CD4-positive, alpha-beta T cell treated with Interleukin-6 at 100 ng/mL for 8 hours (primary cell): ENCODE measurements at regions not wholly inside any gene's neighbourhood (a gene's known extent, or its start where the extent isn't known, plus 50 kb on each side); places are given as distances from the start of the nearest gene placed in this dataset.
"Not testable (repeated sequence)": the region's sequence is repeated elsewhere in the genome, so short reads cannot be mapped to it uniquely, and the experiment has no call there.

Source experiments
- DNase-seq: peaks from one replicate; pipeline ENCODE4 v3.0.0-alpha.2; 2020; ENCODE audit warnings: mixed read lengths, low spot score

- no peak for DNase-seq
Observed at GRCh38 chr1:169013821-169014220, 92.7 kb upstream of the ATP1B1 start.

DNA sequence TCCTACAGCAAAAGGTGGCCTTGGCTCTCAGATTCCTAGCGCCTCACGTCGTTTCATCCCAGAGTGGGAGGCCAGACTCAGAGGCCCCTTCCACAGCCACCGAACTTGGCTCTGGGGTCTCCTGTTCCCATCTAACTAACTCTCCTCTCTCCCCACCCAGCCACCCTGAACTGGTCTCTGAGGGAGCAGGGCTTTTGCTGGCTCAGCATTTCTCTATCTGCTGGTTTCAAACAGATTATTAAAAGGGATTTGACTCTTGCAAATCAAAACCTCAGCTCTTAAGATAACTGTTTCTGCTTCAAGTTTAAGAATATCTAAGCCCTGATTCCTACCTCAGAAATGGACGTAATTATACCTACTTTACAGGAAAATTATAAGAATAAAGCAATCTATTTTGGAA, 91.0 kb upstream of the ATP1B1 start:
- no peak for DNase-seq

GRCh38 chr1:169018751-169019150, 87.7 kb upstream of the ATP1B1 start:
- DNase-seq: no peak

DNA sequence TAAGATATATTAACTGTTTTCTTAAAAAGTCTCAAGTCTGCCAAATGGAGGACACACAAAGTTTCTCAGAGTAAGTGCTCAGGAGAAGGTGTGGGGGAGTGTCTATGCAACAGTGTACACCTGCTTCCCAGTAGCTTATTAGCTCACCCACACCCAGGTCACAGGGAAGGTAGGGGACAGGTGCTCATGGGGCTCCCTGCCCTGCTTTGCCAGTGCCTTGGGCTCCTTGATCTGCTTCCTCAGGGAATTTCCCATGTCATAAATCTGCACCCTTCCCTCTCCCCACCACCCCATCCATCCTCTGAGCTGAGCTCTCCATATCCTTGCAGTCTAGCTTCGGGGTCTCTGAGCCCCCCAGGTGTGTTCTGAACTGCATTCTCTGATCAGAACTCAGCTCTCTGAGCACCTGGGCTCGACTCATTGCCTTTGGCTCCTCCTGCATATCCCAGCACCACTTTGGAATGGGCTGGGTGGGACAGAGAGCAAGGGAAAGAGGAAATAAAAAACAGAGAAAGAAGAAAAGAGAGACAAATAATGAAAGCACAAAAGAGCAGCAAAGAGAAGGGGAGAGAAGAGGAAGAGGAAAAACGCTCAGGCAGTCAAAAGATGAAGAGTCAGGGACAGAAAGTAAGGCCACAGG, 87.0 kb upstream of the ATP1B1 start:
- no peak for DNase-seq

DNA sequence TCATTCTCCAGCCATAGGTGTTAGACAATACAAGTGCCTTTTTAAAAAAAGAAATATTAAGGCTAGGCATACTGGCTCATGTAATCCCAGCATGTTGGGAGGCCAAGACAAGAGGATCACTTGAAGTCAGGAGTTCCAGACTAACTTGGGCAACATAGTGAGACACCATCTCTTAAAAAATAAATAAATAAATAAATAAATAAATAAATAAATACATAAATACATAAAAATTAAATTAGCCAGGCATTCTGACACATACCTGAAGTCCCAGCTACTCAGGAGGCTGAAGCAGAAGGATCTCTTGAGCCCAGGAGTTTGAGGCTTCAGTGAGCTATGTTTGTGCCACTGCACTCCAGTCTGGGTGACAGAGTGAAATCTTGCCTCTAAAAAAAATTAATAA, 85.8 kb upstream of the ATP1B1 start:
- no peak for DNase-seq

DNA sequence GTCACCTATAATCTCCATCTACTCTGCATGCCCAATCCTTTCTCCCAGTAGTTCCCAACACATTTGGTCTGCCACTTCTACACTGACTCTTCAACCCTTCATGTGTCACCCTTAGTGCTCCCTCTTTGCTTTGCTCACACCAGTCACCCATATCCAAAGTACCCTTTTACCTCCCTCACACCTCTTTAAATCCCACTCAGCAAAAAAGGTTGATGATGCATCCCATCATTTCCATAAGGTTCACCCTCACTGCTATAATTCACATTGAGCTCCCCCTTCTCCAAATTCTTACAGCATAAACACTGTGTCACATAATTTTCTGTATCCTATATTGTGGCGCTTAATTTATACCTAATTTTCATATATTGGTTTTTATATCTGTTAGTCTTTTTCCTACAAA, 83.8 kb upstream of the ATP1B1 start:
- no peak for DNase-seq

GRCh38 chr1:169024255-169024654, 82.2 kb upstream of the ATP1B1 start:
- no peak for DNase-seq

DNA sequence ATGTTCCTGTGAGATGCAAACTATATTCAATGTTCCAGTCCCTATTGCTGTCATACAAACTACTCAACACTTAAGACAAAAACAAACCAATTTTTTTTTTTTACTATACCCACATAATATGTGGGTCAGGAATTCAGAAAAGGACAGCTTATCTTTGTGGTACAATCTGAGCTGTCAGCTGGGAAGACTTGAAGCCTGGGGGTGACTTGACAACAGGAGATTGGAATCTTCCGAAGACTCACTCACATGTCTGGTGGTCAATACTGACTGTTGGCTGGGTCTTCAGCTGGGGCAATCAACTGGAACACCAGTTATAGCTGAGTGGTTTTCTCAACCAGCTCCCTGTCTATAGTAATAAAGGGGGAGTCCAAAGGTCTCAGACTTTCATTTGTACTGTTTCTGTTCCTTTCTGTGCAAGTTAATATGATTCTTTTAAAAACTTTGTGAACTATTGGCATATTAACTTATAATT, 81.7 kb upstream of the ATP1B1 start:
- DNase-seq: no peak

DNA sequence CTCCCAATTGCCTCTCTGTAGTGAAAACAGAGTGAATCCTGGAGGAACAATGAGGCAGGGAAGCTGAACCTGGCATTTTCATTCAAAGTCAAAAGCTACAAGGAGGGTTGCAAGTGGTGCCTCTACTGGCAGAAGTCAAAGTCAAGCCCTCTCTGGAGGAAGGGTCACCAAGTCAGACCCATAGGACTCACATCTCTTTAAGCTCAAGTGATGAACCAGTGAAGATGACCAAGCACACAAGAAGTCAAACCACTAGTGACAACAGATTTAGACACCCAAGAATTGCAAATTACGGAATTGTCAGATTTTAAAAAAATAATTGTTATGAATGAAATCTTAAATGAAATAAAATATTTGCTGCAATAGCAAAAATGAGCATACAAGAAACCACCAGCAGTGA, 81.1 kb upstream of the ATP1B1 start:
- no peak for DNase-seq

DNA sequence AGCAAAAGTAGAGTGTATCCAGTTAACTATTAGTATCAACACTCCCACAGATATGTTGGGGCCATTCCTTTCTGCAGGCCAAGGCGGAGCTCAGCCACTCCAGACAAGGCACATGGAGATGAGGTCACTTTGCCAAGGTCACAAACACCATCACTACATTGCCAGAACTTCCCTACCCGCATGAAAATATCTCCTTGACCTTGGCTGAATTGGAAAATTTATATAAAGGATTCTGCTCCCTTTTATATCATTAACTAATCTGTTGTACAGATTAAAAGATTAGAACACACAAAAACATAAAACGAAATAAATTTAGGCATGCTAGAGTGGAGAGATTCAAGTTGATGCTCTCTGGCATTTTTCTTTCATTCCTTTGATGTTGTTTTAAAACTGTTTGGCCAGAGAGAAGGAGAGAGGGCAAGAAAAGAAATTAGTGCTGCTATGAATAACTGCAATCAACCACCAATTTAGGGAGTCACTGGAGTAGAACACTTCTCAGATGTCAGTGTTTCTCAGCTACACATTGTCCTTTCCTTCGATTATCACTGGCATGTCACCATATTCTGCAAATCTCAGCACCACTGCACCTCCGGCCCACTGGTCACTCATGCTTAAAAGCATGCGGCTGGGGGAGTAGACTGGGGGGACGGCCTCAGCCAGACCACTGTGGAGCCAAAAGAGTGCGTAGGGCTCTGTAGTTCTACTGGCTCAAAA, 78.7 kb upstream of the ATP1B1 start:
- DNase-seq: no peak

DNA sequence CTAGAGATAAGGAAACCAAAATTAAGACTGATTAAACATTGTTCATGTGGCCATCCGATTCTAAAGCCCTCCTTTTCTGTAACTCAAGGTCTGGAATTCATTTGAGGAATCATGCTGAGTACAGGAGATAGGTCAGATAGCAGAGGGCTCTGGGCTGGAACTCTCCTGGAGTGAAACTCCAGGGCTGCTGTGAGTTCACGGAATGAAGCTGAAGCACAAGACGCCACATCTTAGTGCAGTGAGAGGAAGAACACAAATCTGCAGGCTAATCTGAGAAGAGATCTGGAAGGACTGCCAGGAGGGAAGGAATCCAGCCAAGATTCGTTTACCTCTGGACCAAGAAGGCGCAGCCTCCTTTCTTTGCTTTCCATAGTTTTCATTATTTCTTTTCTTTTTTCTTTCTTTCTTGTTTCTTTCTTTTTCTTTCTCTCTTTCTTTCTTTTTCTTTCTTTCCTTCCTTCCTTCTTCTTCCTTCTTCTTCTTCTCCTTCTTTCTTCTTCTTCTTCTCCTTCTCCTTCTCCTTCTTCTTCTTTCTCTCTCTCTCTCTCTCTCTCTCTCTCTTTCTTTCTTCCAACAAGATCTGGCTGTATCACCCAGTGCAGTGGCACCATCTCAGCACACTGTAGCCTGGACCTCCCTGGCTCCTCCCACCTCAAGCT, 74.8 kb upstream of the ATP1B1 start:
- no peak for DNase-seq

GRCh38 chr1:169041366-169041765, 65.1 kb upstream of the ATP1B1 start:
- no peak for DNase-seq

DNA sequence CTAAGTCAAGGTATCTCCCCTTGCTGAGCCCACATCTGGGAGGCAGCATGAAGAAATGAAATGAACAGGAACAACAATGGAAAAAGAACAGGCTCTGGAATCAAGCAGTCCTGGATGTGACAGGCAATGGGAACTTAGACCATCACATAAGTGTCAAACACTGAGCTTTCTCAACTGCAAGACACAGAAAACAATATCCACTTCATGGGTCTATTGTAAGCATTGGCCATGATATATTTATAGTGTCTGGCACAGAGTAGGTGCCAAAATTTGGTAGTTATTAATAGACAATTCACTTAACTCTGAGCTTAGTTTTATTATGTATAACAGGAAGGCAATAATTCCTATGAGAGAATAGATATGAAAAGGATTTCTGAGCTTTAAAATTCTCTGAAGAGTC, 64.1 kb upstream of the ATP1B1 start:
- no peak for DNase-seq

DNA sequence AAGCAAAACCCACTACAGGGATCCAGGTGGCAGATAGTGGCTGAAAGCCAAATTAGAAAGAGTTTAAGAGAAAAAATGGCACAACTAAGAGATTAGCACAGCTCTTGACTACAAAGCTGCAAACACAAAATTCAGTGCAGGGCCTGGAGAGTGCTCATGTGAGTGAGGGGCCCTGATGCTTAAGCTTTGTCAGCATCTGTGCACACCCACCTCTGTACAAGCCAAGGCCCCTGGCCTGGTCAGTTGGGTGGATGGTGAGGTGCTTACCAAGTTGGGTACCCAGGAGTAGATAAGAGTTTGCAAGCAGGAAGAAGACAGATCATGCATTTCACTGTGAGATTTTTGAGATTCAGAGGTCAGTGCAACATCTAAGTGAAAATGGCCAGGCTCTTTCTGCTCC, 62.7 kb upstream of the ATP1B1 start:
- DNase-seq: no peak

DNA sequence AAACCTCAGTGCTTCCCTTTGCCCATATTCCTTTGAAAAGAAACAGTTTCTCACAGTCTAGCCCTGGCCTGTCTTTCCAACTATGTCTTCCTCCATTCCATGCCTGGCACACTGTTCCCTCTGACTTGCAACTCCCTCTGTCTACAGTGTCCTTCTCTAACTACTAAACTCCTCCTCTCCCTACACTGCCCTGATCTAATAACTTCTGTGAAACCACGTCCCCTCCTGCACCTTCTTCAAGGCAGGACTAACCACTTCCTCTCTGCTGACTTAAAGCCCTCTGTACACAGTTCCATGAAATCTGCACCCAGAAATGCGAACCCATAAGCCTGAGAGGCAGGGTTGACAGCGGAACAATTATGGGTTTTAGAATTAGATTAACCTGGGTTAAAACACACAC, 62.2 kb upstream of the ATP1B1 start:
- DNase-seq: peak; percentile 60

GRCh38 chr1:169044971-169045370, 61.5 kb upstream of the ATP1B1 start:
- no peak for DNase-seq

DNA sequence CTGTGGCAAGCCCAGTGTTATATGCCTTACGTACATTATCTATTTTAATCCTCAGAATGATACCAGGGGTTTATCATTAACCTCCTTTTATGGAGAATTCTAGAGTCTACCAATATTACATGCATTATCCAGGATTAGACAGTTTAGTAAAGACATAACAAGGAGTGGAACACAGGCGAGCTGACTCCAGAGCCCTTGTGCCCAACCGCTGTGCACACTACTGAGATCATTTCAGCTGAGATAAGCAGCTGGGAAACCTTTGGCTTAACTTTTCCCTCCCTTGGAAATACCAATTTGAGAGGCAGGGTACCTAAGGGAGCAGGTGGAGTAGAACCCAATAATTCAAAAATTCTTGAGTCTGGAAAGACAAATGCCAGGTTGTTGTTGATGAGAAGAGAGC, 59.8 kb upstream of the ATP1B1 start:
- no peak for DNase-seq

DNA sequence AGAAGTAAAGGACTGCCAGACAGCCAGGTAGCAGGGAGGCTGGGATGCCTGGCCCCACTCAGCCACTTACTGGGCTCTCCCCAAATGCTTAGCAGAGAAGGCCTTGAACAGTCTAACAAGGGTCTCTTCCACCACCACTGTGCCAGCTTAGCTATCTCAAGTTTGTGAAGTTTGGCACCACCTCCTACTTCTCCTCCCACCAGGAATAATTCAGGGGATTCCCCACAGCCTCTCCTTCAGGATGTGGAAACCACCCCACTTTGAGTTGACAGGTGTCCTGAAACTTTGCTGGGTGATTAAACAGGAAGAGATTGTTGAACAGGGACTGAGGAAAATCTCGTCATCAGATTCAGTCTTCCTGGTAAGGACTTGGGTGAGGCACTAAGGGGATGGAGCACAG, 59.4 kb upstream of the ATP1B1 start:
- no peak for DNase-seq

- DNase-seq: no peak
Observed at GRCh38 chr1:169048043-169048442, 58.4 kb upstream of the ATP1B1 start.

DNA sequence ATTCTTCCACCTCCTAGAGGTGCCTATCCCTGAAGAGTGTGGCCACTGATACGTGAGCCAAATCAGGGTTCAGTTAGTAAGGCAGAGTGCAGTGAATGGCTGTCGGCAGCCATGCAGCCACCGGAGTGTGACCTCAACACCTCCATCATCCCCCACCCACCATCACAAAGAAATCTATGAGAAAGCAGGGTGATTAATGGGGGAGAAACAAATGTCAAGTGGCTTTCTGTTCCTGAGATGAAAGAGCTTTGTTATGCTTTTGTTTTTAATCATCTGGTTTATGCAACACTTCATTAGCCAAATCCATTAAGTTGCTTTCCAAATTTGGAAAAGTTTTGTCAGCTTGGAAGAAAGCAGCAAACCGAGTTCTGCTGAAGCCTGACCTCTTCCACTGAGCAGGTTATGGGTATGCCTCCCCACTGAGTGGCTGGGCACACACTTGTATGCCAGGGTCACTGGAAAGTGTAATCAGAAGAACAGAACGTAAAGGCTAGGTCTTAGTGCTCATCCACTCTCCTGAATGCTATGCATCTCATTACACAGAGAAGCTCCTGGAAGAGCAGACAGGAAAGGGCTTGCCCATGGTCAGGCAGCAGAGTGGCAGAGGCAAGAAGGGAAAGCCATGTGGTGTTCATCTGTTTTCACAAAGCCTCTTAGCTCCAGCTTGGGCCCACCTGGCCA, 57.1 kb upstream of the ATP1B1 start:
- DNase-seq: no peak

GRCh38 chr1:169051171-169051570, 55.3 kb upstream of the ATP1B1 start:
- DNase-seq: no peak

DNA sequence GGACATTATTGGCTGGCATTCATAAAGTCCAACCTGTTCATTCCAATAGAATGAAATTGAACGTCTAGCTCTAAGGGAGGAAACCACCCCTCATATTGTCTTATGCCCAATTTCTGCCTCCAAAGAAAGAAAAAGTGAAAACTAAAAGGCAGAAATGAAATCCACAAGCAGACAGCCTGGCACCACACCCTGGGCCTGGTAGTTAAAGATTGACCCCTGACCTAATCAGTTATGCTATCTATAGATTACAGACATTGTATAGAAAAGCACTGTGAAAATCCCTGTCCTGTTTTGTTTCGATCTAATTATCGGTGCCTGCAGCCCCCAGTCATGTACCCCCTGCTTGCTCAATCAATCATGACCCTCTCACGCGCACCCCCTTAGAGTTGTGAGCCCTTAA, 54.3 kb upstream of the ATP1B1 start:
- DNase-seq: not testable (repeated sequence)

DNA sequence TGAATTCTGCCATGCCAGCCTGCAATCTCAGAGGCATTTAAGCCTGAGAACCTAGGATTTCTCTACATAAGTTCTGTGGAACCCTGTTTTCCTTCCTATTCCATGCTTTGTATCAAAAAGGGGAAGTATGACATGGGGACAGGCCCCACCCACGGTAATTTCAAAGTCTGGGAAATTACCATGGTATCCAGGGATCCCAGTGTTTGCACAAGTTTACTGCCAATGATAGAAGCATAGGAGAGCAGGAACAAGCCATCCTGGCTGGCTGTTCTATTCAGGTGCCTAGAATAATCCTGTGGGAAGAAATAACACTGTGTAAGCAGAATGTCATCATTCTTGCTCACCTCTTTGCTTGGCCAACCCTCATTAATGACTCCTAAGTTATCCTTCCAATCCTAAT, 53.8 kb upstream of the ATP1B1 start:
- DNase-seq: no peak
